ENCODE measurements at regions not wholly inside any gene's neighbourhood (a gene's known extent, or its start where the extent isn't known, plus 50 kb on each side); places are given as distances from the start of the nearest gene placed in this dataset.
"Not testable (repeated sequence)": the region's sequence is repeated elsewhere in the genome, so short reads cannot be mapped to it uniquely, and the experiment has no call there.

DNA sequence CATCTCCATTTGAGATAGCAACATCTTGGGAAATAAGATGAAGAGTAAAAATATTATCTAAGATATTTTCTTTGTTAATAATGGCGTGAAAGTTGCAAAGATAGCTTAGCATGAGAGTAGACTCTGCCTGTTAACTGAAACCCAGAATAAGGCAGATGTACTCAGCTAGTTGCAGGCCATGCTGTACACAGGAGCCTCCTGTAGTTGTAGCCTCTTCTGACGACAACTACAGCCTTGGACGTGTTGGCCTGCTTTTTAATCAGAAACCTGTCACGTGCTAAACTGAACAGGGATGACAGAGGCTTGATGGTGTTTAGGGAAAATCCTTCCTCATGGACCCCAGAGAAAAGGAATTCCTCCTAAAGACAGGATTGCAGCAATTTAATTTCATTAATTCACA, 155.1 kb upstream of the TMEM229A start:
- no peaks in the 10 kb centered on the region for H3K36me3 Mint-ChIP-seq
- H3K4me1 Mint-ChIP-seq, result no peaks in the 10 kb centered on the region
- H3K9me3 Mint-ChIP-seq, result peaks cover 7% of the 10 kb centered on the region
- no peak overlapping the region for H3K4me3 Mint-ChIP-seq
- ATAC-seq (no peak), DNase-seq (ENCODE audit: low spot score in 2 of 2) (no peak)
- no peak overlapping the region for H3K27ac Mint-ChIP-seq

GRCh38 chr7:124183649-124184048, 150.8 kb upstream of the TMEM229A start:
- no peak overlapping the region for H3K27ac Mint-ChIP-seq
- no peaks in the 10 kb centered on the region for H3K4me1 Mint-ChIP-seq
- H3K36me3 Mint-ChIP-seq, result no peaks in the 10 kb centered on the region
- ATAC-seq (no peak), DNase-seq (ENCODE audit: low spot score in 2 of 2) (no peak)
- no peak overlapping the region for H3K4me3 Mint-ChIP-seq
- H3K9me3 Mint-ChIP-seq, result peaks cover 7% of the 10 kb centered on the region

- H3K4me3 Mint-ChIP-seq, result no peak overlapping the region
- no peak for DNase-seq (ENCODE audit: low spot score in 2 of 2)
- H3K27ac Mint-ChIP-seq, result no peak overlapping the region
- H3K9me3 Mint-ChIP-seq, result peaks cover 18% of the 10 kb centered on the region
- no peak for ATAC-seq
- H3K4me1 Mint-ChIP-seq, result no peaks in the 10 kb centered on the region
- no peaks in the 10 kb centered on the region for H3K36me3 Mint-ChIP-seq
Observed at GRCh38 chr7:124179641-124180040, 146.8 kb upstream of the TMEM229A start.

DNA sequence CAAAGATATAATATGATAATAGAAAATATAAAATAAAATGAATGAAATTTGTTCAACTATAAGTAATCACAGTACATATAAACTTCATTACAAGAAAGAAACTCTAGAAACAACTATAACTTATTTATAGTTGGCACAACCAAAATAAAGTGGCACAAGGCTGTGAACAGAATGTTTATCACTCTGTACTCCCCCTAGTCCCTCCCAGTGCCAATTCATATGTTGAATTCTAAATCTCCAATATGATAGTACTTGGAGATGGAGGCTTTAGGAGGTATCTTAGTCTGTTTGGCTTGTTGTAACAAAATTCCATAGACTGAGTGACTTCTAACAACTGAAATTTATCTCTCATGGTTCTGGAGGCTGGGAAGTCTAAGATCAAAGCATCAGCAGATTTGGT, 145.0 kb upstream of the TMEM229A start:
- Mint-ChIP-seq H3K36me3 (no peaks in the 10 kb centered on the region), H3K4me1 (no peaks in the 10 kb centered on the region), H3K27ac (no peak overlapping the region), H3K4me3 (no peak overlapping the region), H3K9me3 (peaks cover 18% of the 10 kb centered on the region)
- ATAC-seq (no peak), DNase-seq (ENCODE audit: low spot score in 2 of 2) (no peak)

- not testable (repeated sequence) for H3K27ac Mint-ChIP-seq; ATAC-seq; H3K36me3 Mint-ChIP-seq; DNase-seq (ENCODE audit: low spot score in 2 of 2); H3K4me1 Mint-ChIP-seq; H3K4me3 Mint-ChIP-seq
- H3K9me3 Mint-ChIP-seq, result peaks cover 15% of the 10 kb centered on the region
Observed at GRCh38 chr7:124171812-124172211, 138.9 kb upstream of the TMEM229A start.

GRCh38 chr7:124171068-124171467, 138.2 kb upstream of the TMEM229A start:
- no peak for ATAC-seq
- H3K4me1 Mint-ChIP-seq, result no peaks in the 10 kb centered on the region
- H3K27ac Mint-ChIP-seq, result no peak overlapping the region

GRCh38 chr7:124168616-124169015, 135.7 kb upstream of the TMEM229A start:
- ATAC-seq, result no peak
- Mint-ChIP-seq H3K27ac (no peak overlapping the region), H3K4me1 (no peaks in the 10 kb centered on the region), H3K9me3 (peaks cover 7% of the 10 kb centered on the region), H3K4me3 (no peak overlapping the region), H3K36me3 (no peaks in the 10 kb centered on the region)
- DNase-seq (ENCODE audit: low spot score in 2 of 2), result no peak

More at GRCh38 chr7:124171068-124171467, 138.2 kb upstream of the TMEM229A start:
- no peaks in the 10 kb centered on the region for H3K36me3 Mint-ChIP-seq
- H3K9me3 Mint-ChIP-seq, result peaks cover 10% of the 10 kb centered on the region
- DNase-seq (ENCODE audit: low spot score in 2 of 2), result no peak
- no peak overlapping the region for H3K4me3 Mint-ChIP-seq

DNA sequence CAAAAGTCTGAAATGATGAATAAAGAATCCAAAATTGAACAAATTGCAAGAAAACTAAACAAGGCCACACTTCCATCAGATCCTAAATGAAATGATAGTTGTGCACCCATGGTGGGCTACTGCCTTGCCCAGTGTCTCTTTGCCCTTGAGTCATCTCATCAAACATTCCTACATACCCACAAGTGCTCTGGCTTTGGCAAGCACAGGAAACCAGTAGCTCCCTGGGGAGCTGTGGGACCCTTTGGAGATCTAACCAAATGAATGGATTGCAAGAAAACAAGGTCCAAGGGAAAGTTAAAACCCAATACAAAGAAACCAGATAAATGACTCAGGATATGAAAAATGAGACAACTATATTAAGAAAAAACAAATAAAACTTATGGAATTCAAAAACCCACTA, 129.8 kb upstream of the TMEM229A start:
- H3K4me1 Mint-ChIP-seq, result no peaks in the 10 kb centered on the region
- no peaks in the 10 kb centered on the region for H3K36me3 Mint-ChIP-seq
- no peak for DNase-seq (ENCODE audit: low spot score in 2 of 2)
- H3K9me3 Mint-ChIP-seq, result peaks cover 5% of the 10 kb centered on the region
- no peak overlapping the region for H3K27ac Mint-ChIP-seq
- no peak for ATAC-seq
- H3K4me3 Mint-ChIP-seq, result no peak overlapping the region

DNA sequence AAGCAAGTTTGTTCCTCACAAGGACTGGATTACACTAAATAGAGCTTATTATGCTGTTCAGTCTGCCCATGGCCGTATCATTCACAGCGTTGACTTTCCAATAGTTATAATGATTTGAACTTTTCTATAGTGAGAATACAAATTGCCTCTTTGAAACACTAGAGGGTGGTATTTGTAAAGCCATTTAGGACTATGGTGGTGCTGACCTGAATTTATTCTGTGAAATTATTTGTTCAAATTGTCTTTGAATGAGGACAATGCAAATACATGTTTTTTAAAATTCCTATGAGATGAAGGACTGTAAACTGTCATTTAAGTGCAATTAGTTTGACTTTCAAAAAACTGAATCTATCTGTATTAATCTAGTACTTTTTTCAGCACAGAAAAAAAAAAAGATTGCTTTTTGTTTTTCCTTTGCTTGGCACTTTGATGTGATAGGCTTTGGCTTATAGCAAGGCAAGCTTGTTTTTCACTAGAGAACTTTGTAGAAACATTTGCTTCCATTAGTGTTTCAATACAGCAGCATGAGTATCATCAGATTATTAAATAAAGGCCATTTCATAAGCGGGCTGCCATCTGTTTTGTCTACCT, 122.7 kb upstream of the TMEM229A start:
- Mint-ChIP-seq H3K36me3 (no peaks in the 10 kb centered on the region), H3K9me3 (peaks cover 3% of the 10 kb centered on the region), H3K4me1 (no peaks in the 10 kb centered on the region), H3K4me3 (no peak overlapping the region), H3K27ac (no peak overlapping the region)
- ATAC-seq (no peak), DNase-seq (ENCODE audit: low spot score in 2 of 2) (no peak)

DNA sequence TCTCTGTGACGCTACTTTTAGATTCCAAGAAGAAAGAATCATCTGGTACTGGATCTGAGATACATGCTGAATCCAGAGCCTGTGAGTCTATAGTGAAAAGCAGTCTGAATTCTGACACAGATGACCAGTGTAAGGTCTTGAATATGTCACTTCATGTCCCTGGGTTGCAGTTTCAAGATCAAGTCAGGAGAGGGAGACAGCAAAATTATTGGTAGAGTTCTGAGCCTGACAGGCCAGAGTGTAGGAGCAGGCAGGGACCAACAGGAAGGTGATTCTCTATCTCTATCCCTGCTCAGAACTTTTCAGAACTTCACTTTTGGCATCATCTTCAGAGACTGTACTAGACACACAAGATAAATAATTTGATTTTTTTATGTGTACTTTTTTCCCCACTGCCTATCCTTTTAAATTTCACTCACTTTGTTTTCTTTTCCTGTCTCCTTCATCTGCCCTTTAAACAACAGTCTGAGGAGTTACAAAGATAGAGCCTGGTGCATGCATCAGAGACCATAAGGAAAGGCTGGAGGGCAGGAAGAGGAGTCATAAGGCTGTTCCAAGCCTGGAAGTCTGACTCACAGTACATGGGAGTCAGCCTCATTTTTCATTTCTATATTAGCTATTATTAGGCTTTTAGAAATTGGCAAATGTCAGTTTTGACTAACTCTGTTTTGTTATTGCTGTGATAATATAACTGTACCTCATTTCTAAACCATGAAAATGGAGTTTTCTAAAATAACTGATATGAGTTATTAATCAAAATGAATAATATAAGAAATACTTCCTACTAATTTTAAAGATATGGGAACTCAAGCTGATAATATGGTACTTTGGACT, 120.2 kb upstream of the TMEM229A start:
- H3K36me3 Mint-ChIP-seq, result no peaks in the 10 kb centered on the region
- no peak for ATAC-seq

DNA sequence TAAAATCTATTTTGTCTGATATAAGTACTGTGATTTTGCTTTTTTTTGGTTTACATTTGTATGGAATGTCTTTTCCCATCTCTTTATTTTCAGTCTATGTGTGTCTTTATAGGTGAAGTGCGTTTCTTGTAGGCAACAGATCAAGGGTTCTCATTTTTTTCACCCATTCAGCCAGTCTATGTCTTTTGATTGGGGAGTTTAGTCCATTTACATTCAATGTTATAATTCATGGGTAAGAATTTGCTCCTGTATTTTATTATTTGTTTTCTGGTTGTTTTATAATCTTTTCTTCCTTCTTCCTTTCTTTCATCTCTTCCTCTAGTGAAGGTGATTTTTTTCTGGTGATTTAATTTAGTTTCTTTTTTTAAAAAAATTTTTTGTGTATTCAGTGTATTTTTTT, 104.8 kb upstream of the TMEM229A start:
- Mint-ChIP-seq H3K4me1 (no peaks in the 10 kb centered on the region), H3K9me3 (peaks cover 28% of the 10 kb centered on the region), H3K4me3 (no peak overlapping the region), H3K36me3 (no peaks in the 10 kb centered on the region), H3K27ac (no peak overlapping the region)
- no peak for ATAC-seq
- DNase-seq (ENCODE audit: low spot score in 2 of 2), result no peak

More for the DNA sequence above, 120.2 kb upstream of the TMEM229A start:
- no peaks in the 10 kb centered on the region for H3K4me1 Mint-ChIP-seq
- no peak overlapping the region for H3K4me3 Mint-ChIP-seq
- DNase-seq (ENCODE audit: low spot score in 2 of 2), result no peak
- no peak overlapping the region for H3K27ac Mint-ChIP-seq
- H3K9me3 Mint-ChIP-seq, result peaks cover 3% of the 10 kb centered on the region

DNA sequence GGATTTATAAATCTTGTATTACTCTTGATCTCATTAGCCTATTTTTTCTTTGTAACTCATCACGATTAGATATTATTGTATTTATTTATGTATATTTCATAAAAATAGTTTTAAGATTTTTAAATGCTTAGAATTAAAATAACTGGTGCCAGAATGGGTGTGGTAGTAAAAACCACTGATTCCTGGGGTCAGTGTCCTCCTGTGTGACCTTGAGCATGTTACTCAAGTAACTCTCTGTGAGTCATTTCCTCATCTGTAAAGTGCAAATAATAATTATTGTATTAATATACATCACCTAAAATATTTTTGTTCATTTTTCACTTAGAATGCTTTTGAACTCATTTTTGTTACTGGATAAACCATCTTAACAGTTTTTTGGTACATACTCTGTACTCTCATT, 91.3 kb upstream of the TMEM229A start:
- Mint-ChIP-seq H3K27ac (no peak overlapping the region), H3K4me1 (no peaks in the 10 kb centered on the region), H3K36me3 (no peaks in the 10 kb centered on the region), H3K9me3 (no peaks in the 10 kb centered on the region), H3K4me3 (no peak overlapping the region)
- DNase-seq (ENCODE audit: low spot score in 2 of 2), result no peak
- ATAC-seq, result no peak

GRCh38 chr7:124120911-124121310, 88.0 kb upstream of the TMEM229A start:
- Mint-ChIP-seq H3K27ac (no peak overlapping the region), H3K36me3 (no peaks in the 10 kb centered on the region), H3K4me1 (no peaks in the 10 kb centered on the region), H3K9me3 (no peaks in the 10 kb centered on the region), H3K4me3 (no peak overlapping the region)
- ATAC-seq (no peak), DNase-seq (ENCODE audit: low spot score in 2 of 2) (no peak)

DNA sequence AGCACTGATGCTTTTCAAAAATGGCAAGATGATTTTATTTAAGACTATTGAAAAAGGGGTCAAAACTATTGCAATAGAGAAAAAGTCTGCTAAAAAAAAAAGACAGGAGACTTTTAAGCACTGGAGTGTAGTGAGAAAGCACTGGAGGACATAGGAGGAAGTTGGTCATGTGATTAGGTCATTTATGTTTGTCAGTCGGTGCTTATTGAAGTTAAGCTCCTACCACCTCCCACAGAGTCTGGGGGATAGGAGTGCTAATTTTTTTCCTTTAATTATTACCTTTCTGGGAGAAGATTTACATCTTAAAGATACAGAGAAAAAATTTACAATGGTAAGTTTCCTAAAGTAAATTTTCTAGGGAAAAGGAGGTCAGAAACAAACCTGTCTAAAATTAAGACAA, 80.2 kb upstream of the TMEM229A start:
- no peaks in the 10 kb centered on the region for H3K36me3 Mint-ChIP-seq
- H3K27ac Mint-ChIP-seq, result no peak overlapping the region
- no peak overlapping the region for H3K4me3 Mint-ChIP-seq
- ATAC-seq (no peak), DNase-seq (ENCODE audit: low spot score in 2 of 2) (no peak)
- no peaks in the 10 kb centered on the region for H3K4me1 Mint-ChIP-seq
- peaks cover 11% of the 10 kb centered on the region for H3K9me3 Mint-ChIP-seq

DNA sequence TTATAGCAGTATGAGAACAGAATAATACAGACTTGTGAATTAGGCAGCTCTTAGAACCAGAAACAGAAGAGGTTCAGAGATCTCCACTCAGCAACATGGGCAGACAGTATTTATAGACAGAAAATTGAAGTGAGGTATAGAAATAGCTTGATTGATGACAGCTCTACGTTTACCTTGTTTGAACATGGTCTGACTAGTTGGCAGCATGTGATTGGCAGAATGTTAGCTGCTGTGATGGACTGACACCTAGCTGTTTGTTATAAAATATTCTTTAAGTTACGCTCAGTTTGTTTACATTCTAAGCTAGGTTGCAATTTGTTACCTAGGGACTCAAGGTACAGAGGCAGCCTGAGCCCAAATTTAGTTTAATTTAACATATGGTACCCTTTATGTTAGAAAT, 73.7 kb upstream of the TMEM229A start:
- no peaks in the 10 kb centered on the region for H3K4me1 Mint-ChIP-seq
- H3K36me3 Mint-ChIP-seq, result no peaks in the 10 kb centered on the region
- DNase-seq (ENCODE audit: low spot score in 2 of 2), result no peak
- H3K4me3 Mint-ChIP-seq, result no peak overlapping the region
- no peak overlapping the region for H3K27ac Mint-ChIP-seq
- H3K9me3 Mint-ChIP-seq, result peaks cover 10% of the 10 kb centered on the region
- no peak for ATAC-seq

DNA sequence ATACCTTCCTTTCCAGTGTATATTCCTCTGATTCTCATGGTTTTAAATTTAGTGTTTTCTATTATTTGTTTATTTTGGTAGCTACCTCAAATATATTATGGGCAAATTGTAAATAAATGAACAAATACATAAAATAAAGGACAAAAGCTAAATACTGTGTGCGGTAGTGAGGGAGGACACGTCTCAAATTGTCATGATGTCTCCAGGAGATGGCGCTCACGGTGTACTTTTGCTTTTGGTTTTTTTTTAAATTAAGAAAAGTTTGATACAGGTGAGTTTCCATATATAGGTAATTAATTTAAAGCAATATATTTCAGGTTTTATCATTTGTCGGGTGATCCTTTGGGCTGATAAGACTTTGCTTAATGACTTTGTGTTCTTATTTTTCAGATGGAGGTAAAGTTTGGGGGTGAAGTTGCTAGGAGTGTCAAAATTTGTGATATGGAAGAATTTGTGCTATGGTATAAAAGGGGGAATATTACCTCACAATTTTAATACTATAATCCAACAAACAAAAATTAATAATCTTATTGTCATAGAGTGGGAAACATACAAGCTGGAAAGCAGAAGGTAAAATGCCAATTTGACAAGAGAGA, 68.4 kb upstream of the TMEM229A start:
- Mint-ChIP-seq H3K9me3 (peaks cover 9% of the 10 kb centered on the region), H3K4me1 (no peaks in the 10 kb centered on the region), H3K27ac (no peak overlapping the region), H3K36me3 (no peaks in the 10 kb centered on the region), H3K4me3 (no peak overlapping the region)
- no peak for DNase-seq (ENCODE audit: low spot score in 2 of 2)
- ATAC-seq, result no peak
